ENCODE measurements at regions not wholly inside any gene's neighbourhood (a gene's known extent, or its start where the extent isn't known, plus 50 kb on each side); places are given as distances from the start of the nearest gene placed in this dataset.

DNA sequence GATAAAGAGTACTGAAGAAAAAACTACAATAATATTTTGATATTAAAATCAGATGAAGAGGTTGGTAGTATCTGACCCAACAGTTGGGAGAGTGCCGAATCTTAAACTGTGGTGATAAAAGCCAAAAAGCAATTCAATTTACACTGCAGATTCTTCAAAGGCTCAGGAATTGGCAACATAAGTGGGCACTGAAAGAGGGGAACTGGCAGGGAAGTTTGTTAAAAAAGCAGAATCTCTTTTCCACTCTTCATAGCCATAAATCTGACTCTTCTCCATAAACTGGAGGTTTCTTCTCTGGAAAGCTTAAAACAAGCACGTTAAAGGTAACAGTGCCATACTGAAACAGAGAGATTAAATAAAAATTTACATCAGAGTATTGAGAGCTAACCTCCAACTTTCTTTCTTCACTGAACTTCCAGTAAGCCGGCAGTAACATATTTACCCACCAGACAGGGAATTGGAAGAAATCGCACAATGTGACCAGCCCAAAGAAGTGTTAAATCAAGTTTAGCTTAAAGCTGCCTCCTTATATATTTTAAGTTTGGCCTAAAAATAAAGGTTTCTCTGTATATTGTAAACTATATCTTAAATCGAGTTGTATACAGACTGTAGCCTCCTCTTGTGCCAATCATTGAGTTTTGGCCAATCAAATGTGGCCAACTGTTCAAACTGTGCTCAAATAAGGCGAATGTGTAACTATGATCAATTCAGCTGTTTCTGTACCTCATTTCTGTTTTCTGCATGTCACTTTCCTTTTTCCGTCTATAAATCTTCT lies 358.3 kb downstream of the NXPE2 start:
- no peak for DNase-seq (ENCODE audit: low read depth)

DNA sequence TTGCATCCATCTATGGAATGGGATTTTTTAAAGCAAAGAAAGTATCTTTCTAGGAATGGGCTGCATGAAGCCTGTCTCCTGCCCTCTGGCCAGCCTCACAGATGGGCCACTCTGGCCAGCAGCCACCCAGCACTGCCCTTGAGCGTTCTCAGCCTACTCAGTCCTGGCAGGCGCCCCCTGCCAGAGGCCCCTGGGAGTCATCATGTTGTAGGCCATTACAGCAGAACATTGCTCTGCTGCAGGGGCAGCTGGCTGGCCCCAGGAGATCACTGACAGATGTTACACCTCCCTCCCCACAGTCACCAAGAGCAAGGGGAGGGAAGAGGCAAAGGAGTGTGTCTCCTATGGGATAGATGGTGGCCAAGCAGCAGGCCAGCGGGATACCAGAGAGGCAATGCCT lies 363.7 kb downstream of the NXPE2 start:
- no peak for DNase-seq (ENCODE audit: low read depth)

DNA sequence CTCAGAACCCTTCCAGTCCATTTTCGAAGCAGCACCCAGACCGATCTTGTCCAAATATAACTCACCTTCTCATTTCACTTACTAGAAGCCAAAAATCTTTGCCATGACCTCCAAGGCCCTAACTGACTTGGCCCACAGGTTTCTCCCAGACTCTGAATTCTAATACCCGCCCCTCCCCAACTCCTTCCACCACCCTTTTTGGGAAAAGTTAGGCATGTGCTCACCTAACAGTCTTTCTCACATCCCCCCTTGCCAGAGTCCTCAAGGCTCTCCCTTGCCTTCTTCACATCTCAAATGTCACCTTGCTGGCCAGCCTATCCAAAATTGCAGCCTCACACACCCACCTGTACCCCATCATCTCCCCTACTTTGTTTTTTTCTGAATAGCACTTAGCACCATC lies 369.3 kb downstream of the NXPE2 start:
- no peak for DNase-seq (ENCODE audit: low read depth)

GRCh38 chr11:115049796-115050195 lies 371.5 kb downstream of the NXPE2 start:
- DNase-seq (ENCODE audit: low read depth), result no peak

GRCh38 chr11:115050756-115051155 lies 372.4 kb downstream of the NXPE2 start:
- no peak for DNase-seq (ENCODE audit: low read depth)

GRCh38 chr11:115051938-115052590 lies 373.7 kb downstream of the NXPE2 start:
- DNase-seq (ENCODE audit: low read depth), result no peak

- no peak for DNase-seq (ENCODE audit: low read depth)
These were observed 374.3 kb downstream of the NXPE2 start for GRCh38 chr11:115052601-115053000.

- no peak for DNase-seq (ENCODE audit: low read depth)
These were observed 376.5 kb downstream of the NXPE2 start for GRCh38 chr11:115054570-115055538.

DNA sequence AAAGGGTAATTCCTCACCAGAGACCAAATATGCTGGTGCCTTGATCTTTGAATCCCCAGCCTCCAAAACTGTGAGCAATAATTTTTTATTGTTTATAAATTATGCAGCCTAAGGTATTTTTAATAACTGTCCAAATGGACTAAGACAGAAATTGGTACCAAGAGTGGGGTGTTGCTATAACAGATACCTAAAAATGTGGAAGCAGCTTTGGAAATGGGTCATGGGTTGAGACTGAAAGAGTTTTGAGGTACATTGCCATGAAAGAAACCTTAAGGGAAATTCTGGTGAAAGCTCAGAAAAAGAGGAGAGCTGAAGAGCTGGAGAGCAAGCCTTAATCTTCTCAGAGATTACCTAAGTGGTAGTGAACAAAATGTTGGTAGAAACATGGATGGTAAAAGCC lies 378.2 kb downstream of the NXPE2 start:
- no peak for DNase-seq (ENCODE audit: low read depth)

- no peak for DNase-seq (ENCODE audit: low read depth)
These were observed 382.5 kb downstream of the NXPE2 start for GRCh38 chr11:115060840-115061239.

GRCh38 chr11:115065314-115065713 lies 387.0 kb downstream of the NXPE2 start:
- no peak for DNase-seq (ENCODE audit: low read depth)

GRCh38 chr11:115065830-115066664 lies 387.7 kb downstream of the NXPE2 start:
- DNase-seq (ENCODE audit: low read depth), result no peak

DNA sequence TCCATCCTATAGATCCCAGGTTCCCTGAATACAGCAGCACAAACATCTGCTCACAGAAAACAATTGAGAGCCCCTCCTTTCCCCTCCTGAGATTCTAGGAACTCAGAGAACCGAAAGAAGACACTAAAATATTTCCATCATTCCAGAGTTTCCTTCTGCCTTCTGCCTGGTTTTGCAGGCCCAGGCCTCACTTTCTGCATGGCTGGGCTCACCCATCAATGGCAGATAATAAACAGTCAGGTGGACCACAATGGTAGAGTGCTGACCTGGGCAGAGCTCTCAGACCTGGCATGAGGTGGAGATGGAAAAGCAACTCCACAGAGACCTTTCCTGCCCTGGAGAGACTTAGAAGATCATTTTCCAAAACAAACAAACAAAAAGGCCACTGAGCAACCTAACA lies 389.1 kb downstream of the NXPE2 start:
- DNase-seq (ENCODE audit: low read depth), result no peak

GRCh38 chr11:115067900-115068530 lies 389.7 kb downstream of the NXPE2 start:
- DNase-seq (ENCODE audit: low read depth), result no peak

DNA sequence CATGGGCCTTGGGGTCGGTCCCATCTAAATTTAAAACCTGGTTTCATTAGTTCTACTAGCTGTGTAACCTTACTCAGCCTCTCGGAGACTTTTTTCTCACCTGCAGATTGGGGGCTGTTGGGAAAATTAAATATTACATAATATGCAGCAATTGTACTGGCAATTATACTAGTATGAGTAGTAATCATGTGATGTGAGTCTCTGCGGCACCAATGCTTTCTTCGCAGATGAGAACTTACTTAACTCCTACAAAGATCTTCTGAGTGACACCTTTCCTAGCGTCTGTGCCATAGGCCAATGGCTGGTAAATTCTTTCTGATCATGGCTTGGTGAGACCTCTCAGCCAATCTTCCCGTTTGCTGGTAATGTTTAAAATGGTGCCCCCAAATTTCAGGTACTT lies 391.3 kb downstream of the NXPE2 start:
- no peak for DNase-seq (ENCODE audit: low read depth)

DNA sequence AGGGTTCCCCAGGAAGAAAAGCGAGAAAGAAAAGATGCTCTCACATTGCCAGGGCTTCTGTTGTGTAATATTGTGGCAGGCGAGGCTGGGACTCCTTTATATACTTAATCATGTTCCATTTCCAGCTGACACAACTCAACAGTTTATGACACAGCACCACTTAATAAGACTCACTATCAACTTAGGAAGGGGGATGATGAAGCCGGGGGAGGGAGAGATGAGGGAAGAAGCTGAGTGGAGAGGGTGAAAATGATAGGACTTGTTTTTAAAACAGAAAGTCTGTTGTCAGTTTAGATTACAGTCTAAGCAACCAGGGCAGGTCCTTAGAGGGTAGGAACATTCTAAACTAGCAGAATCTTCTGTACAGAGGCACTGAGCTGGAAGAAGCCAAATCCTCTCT lies 397.0 kb downstream of the NXPE2 start:
- no peak for DNase-seq (ENCODE audit: low read depth)

GRCh38 chr11:115077740-115078139 lies 399.4 kb downstream of the NXPE2 start:
- no peak for DNase-seq (ENCODE audit: low read depth)

DNA sequence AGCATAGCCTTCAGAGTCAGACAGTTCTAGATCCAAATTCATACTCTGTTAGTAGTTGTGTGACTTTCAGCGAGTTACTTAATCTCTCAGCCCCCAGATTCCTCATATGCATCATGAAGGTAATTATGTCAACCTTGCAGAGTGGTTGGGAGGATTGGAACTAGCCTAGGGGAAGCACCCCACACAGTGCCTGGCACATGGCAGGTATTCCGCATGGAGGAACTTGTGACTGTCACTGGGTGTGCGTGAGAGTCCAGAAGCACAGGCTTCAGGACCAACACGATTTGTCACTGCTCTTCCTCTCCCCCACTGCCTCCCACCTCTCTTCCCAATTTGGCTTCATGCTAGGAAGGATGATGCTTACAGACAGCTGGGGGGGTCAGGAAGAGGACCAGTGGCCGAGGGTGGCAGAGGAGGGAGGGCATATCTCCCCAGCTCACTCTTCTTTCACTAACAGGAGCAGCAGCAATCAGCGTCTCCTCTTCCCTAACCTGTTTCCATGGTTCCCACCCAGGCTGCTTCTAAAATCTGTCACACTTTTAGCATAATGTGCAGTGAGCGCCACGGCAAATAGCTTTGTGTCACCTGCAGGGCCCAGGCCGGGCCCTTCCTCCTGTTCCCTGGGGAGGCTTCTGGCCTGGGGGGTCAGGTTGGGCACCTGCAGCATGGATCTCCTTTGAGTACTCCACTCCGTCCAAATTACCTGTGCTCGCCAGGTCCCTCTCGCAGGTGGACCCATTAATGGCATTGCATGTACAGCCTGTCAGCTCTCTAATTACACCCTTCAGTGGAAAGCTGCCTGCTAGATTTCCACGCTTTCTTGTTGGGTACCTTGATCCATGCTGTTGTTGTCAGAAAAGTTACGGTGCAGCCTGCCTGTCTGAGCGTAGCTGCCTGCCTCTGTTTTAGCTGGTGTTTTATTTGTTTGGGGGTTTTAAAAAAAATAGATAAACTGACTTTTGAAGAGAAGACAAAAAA lies 400.4 kb downstream of the NXPE2 start:
- no peak for DNase-seq (ENCODE audit: low read depth)

DNA sequence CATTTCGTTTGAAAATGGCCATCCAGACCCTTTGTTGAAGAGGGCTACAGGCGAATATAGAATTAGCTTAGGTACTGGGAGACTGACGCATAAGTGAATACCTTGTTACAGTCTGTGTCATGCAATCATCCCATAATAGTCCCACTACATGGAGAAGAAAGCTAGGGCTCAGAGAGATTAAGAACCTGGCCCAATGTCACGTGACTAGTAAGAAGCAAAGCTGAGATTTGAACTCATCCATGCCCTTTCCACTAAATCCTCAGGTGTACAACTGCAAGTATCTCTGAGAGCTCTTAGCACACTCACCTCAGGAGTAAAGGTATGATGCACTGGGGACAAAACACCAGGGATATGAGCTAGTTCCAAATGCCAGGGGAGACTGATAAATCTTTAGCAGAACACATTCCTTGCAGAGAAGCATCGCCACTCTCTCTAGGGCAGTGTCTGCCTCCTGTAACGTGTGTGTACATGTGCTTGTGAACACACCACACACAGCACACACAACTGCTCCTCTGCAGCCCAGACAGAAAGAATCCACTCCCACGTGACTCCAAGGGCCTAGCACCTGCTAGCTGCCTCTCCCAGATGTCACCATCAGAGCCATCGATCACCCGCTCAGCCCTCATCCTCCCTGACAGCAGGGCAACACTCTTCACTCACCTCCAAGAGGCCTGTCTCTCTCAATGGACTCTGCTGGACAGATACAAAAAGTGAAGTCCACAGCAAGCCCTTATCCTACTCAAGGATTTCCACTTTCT lies 402.8 kb downstream of the NXPE2 start:
- no peak for DNase-seq (ENCODE audit: low read depth)
